ENCODE measurements at regions not wholly inside any gene's neighbourhood (a gene's known extent, or its start where the extent isn't known, plus 50 kb on each side); places are given as distances from the start of the nearest gene placed in this dataset.

DNA sequence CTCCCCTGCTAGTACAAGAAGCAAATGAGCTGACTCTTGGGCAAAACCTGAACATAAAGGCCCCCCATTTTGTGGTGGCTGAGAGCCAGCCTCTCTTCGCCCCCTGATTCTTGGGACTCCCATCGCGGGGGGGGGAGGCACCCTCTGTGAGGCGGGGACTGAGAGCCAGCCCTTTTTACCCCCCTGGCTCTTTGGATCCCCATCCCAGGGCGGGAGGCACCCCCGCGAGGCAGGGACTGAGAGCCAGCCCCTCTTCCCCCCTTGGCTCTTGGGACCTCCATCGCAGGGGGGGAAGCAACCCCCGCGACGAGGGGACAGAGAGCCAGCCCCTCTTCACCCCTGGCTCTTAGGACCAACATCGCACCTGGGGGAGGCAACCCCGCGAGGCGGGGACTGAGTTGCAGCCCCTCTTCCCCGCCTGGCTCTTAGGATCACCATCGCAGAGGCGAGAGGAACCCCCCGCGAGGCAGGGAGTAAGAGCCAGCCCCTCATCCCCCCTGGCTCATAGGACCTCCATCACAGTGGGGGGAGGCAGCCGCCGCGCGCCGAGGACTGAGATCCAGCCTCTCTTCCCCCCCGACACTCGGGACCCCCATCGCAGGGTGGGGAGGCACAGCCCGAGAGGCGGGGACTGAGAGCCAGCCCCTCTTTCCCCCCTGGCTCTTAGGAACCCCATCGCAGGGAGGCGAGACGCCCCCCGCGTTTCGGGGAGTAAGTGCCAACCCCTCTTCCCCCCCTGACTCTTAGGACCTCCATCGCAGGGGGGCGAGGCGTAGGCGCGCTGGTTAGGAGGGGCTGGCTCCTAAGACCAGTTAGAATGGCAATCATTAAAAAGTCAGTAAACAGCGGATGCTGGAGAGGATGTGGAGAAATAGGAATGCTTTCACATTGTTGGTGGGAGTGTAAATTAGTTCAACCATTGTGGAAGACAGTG lies 2428.4 kb upstream of the PCDH20 start:
- no peak overlapping the region for H2AK5ac ChIP-seq (ENCODE audit: low read length)
- peaks cover 6% of the 10 kb centered on the region for H3K9me3 ChIP-seq (ENCODE audit: insufficient read depth, low read depth, low read length)
- H3K23ac ChIP-seq (ENCODE audit: low read length): no peak overlapping the region
- no peak overlapping the region for H3K9ac ChIP-seq (ENCODE audit: low read length)
- no peaks in the 10 kb centered on the region for H3K27me3 ChIP-seq (ENCODE audit: insufficient read depth, low read length)
- no peak overlapping the region for H3K27ac ChIP-seq (ENCODE audit: low read depth, low read length)
- no peak overlapping the region for H4K12ac ChIP-seq (ENCODE audit: low read depth, low read length)
- no peaks in the 10 kb centered on the region for H3K79me1 ChIP-seq (ENCODE audit: low read length)
- H2AFZ ChIP-seq (ENCODE audit: insufficient read depth, low read length, poor library complexity): no peak overlapping the region
- H3K4me2 ChIP-seq (ENCODE audit: low read length): no peak overlapping the region
- no peak overlapping the region for H4K8ac ChIP-seq (ENCODE audit: low read depth, low read length)
- no peak overlapping the region for H2BK5ac ChIP-seq (ENCODE audit: low read depth, low read length, poor library complexity)
- no peaks in the 10 kb centered on the region for H3K79me2 ChIP-seq (ENCODE audit: control insufficient read depth, insufficient read depth, low read length, poor library complexity)
- H3K4me3 ChIP-seq (ENCODE audit: low read depth, low read length): no peak overlapping the region
- WGBS (ENCODE audit: extremely low coverage, insufficient coverage, insufficient read length): no CpG with 5 or more reads among the region's 42 CpGs
- no peaks in the 10 kb centered on the region for H3K36me3 ChIP-seq (ENCODE audit: control insufficient read depth in 1 of 2, insufficient read depth in 2 of 2, low read length in 2 of 2)
- no peak overlapping the region for H2BK12ac ChIP-seq (ENCODE audit: low read length)
- H3K4me1 ChIP-seq (ENCODE audit: control insufficient read depth in 1 of 2, insufficient read depth in 2 of 2, low read length in 2 of 2): no peaks in the 10 kb centered on the region
- no peak overlapping the region for H3K14ac ChIP-seq (ENCODE audit: low read length)
- no peak overlapping the region for H2BK120ac ChIP-seq (ENCODE audit: insufficient read depth, low read length, poor library complexity)
- no peak for DNase-seq
- no peak overlapping the region for H3K4ac ChIP-seq (ENCODE audit: low read depth, low read length)
- no peak overlapping the region for H4K91ac ChIP-seq (ENCODE audit: low read depth, low read length)
- no peak overlapping the region for H3K18ac ChIP-seq (ENCODE audit: low read length)

DNA sequence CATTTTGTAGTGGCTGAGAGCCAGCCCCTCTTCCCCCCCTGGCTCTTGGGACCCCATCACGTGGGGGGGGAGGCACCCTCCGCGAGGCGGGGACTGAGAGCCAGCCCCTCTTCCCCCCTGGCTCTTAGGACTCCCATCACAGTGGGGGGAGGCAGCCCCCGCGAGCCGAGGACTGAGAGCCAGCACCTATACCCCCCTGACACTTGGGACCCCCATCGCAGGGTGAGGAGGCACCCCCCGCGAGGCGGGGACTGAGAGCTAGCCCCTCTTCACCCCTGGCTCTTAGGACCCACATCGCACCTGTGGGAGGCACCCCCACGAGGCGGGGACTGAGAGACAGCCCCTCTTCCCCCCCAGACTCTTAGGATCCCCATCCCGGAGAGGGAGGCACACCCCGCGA lies 2426.5 kb upstream of the PCDH20 start:
- no peak overlapping the region for H3K23ac ChIP-seq (ENCODE audit: low read length)
- H3K9ac ChIP-seq (ENCODE audit: low read length): no peak overlapping the region
- no peak overlapping the region for H2BK12ac ChIP-seq (ENCODE audit: low read length)
- H4K91ac ChIP-seq (ENCODE audit: low read depth, low read length): no peak overlapping the region
- H2BK120ac ChIP-seq (ENCODE audit: insufficient read depth, low read length, poor library complexity): no peak overlapping the region
- no peak overlapping the region for H3K18ac ChIP-seq (ENCODE audit: low read length)
- H4K12ac ChIP-seq (ENCODE audit: low read depth, low read length): no peak overlapping the region
- no peaks in the 10 kb centered on the region for H3K79me1 ChIP-seq (ENCODE audit: low read length)
- H2AK5ac ChIP-seq (ENCODE audit: low read length): no peak overlapping the region
- H3K27me3 ChIP-seq (ENCODE audit: insufficient read depth, low read length): no peaks in the 10 kb centered on the region
- no peak overlapping the region for H2BK5ac ChIP-seq (ENCODE audit: low read depth, low read length, poor library complexity)
- DNase-seq: no peak
- no peak overlapping the region for H4K8ac ChIP-seq (ENCODE audit: low read depth, low read length)
- H3K4ac ChIP-seq (ENCODE audit: low read depth, low read length): no peak overlapping the region
- no peaks in the 10 kb centered on the region for H3K4me1 ChIP-seq (ENCODE audit: control insufficient read depth in 1 of 2, insufficient read depth in 2 of 2, low read length in 2 of 2)
- H3K4me2 ChIP-seq (ENCODE audit: low read length): no peak overlapping the region
- H3K27ac ChIP-seq (ENCODE audit: low read depth, low read length): no peak overlapping the region
- H3K4me3 ChIP-seq (ENCODE audit: low read depth, low read length): no peak overlapping the region
- peaks cover 6% of the 10 kb centered on the region for H3K9me3 ChIP-seq (ENCODE audit: insufficient read depth, low read depth, low read length)
- H3K14ac ChIP-seq (ENCODE audit: low read length): no peak overlapping the region
- no peak overlapping the region for H2AFZ ChIP-seq (ENCODE audit: insufficient read depth, low read length, poor library complexity)
- H3K79me2 ChIP-seq (ENCODE audit: control insufficient read depth, insufficient read depth, low read length, poor library complexity): no peaks in the 10 kb centered on the region
- no peaks in the 10 kb centered on the region for H3K36me3 ChIP-seq (ENCODE audit: control insufficient read depth in 1 of 2, insufficient read depth in 2 of 2, low read length in 2 of 2)
- WGBS (ENCODE audit: extremely low coverage, insufficient coverage, insufficient read length): no CpG with 5 or more reads among the region's 17 CpGs

DNA sequence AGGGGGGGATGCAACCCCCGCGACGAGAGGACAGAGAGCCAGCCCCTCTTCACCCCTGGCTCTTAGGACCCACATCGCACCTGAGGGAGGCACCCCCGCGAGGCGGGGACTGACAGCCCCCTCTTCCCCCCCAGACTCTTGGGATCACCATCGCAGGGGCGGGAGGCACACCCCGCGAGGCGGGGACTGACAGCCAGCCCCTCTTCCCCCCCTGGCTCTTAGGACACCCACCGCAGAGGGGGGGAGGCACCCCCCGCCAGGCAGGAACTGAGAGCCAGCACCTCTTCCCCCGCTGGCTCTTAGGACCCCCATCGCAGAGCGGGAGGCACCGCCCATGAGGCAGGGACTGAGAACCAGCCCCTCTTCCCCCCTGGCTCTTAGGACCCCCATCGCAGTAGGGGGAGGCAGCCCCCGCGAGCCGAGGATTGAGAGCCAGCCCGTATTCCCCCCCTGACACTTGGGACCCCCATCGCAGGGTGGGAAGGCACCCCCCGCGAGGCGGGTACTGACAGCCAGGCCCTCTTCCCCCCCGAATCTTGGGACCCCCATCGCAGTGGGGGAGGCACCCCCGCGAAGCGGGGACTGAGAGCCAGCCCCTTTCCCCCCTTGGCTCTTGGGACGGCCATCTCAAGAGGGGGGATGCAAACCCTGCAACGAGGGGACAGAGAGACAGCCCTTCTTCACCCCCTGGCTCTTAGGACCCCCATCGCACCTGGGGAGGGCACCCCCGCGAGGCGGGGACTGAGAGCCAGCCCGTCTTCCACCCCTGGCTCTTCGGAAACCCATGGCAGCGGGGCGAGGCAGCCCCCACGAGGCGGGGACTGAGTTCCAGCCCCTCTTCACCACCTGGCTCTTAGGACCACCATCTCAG lies 2425.1 kb upstream of the PCDH20 start:
- Histone ChIP-seq H3K14ac (ENCODE audit: low read length) (no peak overlapping the region), H3K9ac (ENCODE audit: low read length) (no peak overlapping the region), H3K27me3 (ENCODE audit: insufficient read depth, low read length) (no peaks in the 10 kb centered on the region), H2AFZ (ENCODE audit: insufficient read depth, low read length, poor library complexity) (no peak overlapping the region), H4K8ac (ENCODE audit: low read depth, low read length) (no peak overlapping the region), H2BK120ac (ENCODE audit: insufficient read depth, low read length, poor library complexity) (no peak overlapping the region), H3K4me2 (ENCODE audit: low read length) (no peak overlapping the region), H2AK5ac (ENCODE audit: low read length) (no peak overlapping the region), H3K36me3 (ENCODE audit: control insufficient read depth in 1 of 2, insufficient read depth in 2 of 2, low read length in 2 of 2) (no peaks in the 10 kb centered on the region), H3K23ac (ENCODE audit: low read length) (no peak overlapping the region), H2BK12ac (ENCODE audit: low read length) (no peak overlapping the region), H3K4me3 (ENCODE audit: low read depth, low read length) (no peak overlapping the region), H3K4me1 (ENCODE audit: control insufficient read depth in 1 of 2, insufficient read depth in 2 of 2, low read length in 2 of 2) (no peaks in the 10 kb centered on the region), H3K27ac (ENCODE audit: low read depth, low read length) (no peak overlapping the region), H3K79me1 (ENCODE audit: low read length) (no peaks in the 10 kb centered on the region), H3K9me3 (ENCODE audit: insufficient read depth, low read depth, low read length) (peaks cover 6% of the 10 kb centered on the region), H3K18ac (ENCODE audit: low read length) (no peak overlapping the region), H3K79me2 (ENCODE audit: control insufficient read depth, insufficient read depth, low read length, poor library complexity) (no peaks in the 10 kb centered on the region), H4K12ac (ENCODE audit: low read depth, low read length) (no peak overlapping the region), H3K4ac (ENCODE audit: low read depth, low read length) (no peak overlapping the region), H4K91ac (ENCODE audit: low read depth, low read length) (no peak overlapping the region), H2BK5ac (ENCODE audit: low read depth, low read length, poor library complexity) (no peak overlapping the region)
- no peak for DNase-seq
- no CpG with 5 or more reads among the region's 44 CpGs for WGBS (ENCODE audit: extremely low coverage, insufficient coverage, insufficient read length)

DNA sequence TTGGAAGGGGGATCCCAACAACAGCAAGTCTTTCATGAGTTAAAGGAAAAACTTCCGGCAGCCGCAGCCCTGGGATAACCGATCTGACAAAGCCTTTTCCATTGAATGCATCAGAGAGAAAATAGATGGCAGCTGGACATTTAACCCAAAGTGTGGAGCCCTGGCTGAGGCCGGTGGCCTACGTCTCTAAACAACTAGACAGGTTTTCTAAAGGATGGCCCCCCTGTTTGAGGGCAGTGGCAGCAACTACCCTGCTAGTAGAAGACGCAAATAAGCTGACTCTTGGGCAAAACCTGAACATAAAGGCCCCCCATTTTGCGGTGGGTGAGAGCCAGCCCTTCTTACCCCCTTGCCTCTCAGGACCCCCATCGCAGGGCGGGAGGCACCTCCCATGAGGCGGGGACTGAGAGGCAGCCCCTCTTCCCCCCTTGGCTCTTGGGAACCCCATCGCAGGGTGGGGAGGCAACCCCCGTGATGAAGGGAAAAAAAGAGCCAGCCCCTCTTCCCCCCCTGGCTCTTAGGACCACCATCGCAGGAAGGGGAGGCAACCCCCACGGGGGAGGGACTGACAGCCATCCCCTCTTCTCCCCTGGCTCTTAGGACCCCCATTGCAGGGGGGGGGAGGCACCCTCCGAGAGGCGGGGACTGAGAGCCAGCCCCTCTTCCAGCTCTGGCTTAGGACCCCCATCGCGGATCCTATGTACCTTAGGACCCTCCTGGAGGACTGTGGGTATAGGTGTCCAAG lies 2422.9 kb upstream of the PCDH20 start:
- H4K91ac ChIP-seq (ENCODE audit: low read depth, low read length): no peak overlapping the region
- H2AK5ac ChIP-seq (ENCODE audit: low read length): no peak overlapping the region
- H3K9me3 ChIP-seq (ENCODE audit: insufficient read depth, low read depth, low read length): peaks cover 2% of the 10 kb centered on the region
- H3K4me3 ChIP-seq (ENCODE audit: low read depth, low read length): no peak overlapping the region
- no peak overlapping the region for H3K9ac ChIP-seq (ENCODE audit: low read length)
- no peak overlapping the region for H3K4me2 ChIP-seq (ENCODE audit: low read length)
- no peaks in the 10 kb centered on the region for H3K79me2 ChIP-seq (ENCODE audit: control insufficient read depth, insufficient read depth, low read length, poor library complexity)
- no peaks in the 10 kb centered on the region for H3K27me3 ChIP-seq (ENCODE audit: insufficient read depth, low read length)
- H3K4me1 ChIP-seq (ENCODE audit: control insufficient read depth in 1 of 2, insufficient read depth in 2 of 2, low read length in 2 of 2): no peaks in the 10 kb centered on the region
- no peak overlapping the region for H2BK12ac ChIP-seq (ENCODE audit: low read length)
- no peaks in the 10 kb centered on the region for H3K79me1 ChIP-seq (ENCODE audit: low read length)
- H3K27ac ChIP-seq (ENCODE audit: low read depth, low read length): no peak overlapping the region
- H3K4ac ChIP-seq (ENCODE audit: low read depth, low read length): no peak overlapping the region
- no peak overlapping the region for H4K12ac ChIP-seq (ENCODE audit: low read depth, low read length)
- H2BK5ac ChIP-seq (ENCODE audit: low read depth, low read length, poor library complexity): no peak overlapping the region
- no peak overlapping the region for H2BK120ac ChIP-seq (ENCODE audit: insufficient read depth, low read length, poor library complexity)
- no peak for DNase-seq
- H3K18ac ChIP-seq (ENCODE audit: low read length): no peak overlapping the region
- H3K36me3 ChIP-seq (ENCODE audit: control insufficient read depth in 1 of 2, insufficient read depth in 2 of 2, low read length in 2 of 2): no peaks in the 10 kb centered on the region
- WGBS (ENCODE audit: extremely low coverage, insufficient coverage, insufficient read length): no CpG with 5 or more reads among the region's 18 CpGs
- no peak overlapping the region for H3K14ac ChIP-seq (ENCODE audit: low read length)
- H3K23ac ChIP-seq (ENCODE audit: low read length): no peak overlapping the region
- H4K8ac ChIP-seq (ENCODE audit: low read depth, low read length): no peak overlapping the region
- no peak overlapping the region for H2AFZ ChIP-seq (ENCODE audit: insufficient read depth, low read length, poor library complexity)
